ENCODE measurements at regions not wholly inside any gene's neighbourhood (a gene's known extent, or its start where the extent isn't known, plus 50 kb on each side); places are given as distances from the start of the nearest gene placed in this dataset.

DNA sequence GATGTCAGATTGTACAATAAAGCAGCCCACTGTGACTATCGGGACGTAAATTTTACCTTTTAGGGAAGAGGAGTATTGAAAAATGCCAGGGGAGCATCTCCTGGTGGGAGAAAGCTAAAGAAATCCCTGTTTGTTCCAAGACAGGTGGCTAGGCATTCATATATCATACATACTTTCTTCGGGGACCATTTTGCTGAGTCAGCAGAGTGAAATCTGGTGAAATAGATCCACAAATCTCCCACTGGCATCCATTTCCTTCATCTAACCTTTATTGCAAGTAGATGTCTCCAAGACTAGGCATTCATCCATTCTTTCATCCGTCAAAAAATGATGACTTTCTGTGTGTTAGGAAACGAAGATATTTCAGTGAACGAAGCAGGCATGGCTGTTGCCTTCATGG lies 107.1 kb downstream of the BMP4 start:
- no peak overlapping the region for H3K4me3 ChIP-seq
- no peak overlapping the region for H2AFZ ChIP-seq
- DNase-seq, result no peak
- intact Hi-C loops (cut with micrococcal nuclease; ENCODE audit: unreplicated experiment), result loop anchor here (5.0 kb wide), 1 partner anchor 132 kb away; no protein-coding TSS in a partner anchor
- no TSS peak for BruUV-seq (replicated peaks)
- no peaks in the 10 kb centered on the region for H3K79me2 ChIP-seq (ENCODE audit: low read depth)
- H3K9me3 ChIP-seq (ENCODE audit: insufficient read depth, low read depth), result no peaks in the 10 kb centered on the region; the same call in 1 of the 2 replicates
- no peaks in the 10 kb centered on the region for H3K9me2 ChIP-seq (ENCODE audit: insufficient read depth)
- H3K4me1 ChIP-seq (replicated peaks; ENCODE audit: insufficient read depth), result peaks cover 42% of the 10 kb centered on the region
- no peaks in the 10 kb centered on the region for H3K36me3 ChIP-seq (ENCODE audit: low read depth)
- peaks cover 30% of the 10 kb centered on the region for H3F3A ChIP-seq (ENCODE audit: insufficient read depth, low read depth)
- no peaks in the 10 kb centered on the region for H4K20me1 ChIP-seq (ENCODE audit: insufficient read depth)
- ChIA-PET POLR2A (ENCODE audit: unreplicated experiment) (no interaction called here), CTCF (no interaction called here)
- TF ChIP-seq, protein P1, sequence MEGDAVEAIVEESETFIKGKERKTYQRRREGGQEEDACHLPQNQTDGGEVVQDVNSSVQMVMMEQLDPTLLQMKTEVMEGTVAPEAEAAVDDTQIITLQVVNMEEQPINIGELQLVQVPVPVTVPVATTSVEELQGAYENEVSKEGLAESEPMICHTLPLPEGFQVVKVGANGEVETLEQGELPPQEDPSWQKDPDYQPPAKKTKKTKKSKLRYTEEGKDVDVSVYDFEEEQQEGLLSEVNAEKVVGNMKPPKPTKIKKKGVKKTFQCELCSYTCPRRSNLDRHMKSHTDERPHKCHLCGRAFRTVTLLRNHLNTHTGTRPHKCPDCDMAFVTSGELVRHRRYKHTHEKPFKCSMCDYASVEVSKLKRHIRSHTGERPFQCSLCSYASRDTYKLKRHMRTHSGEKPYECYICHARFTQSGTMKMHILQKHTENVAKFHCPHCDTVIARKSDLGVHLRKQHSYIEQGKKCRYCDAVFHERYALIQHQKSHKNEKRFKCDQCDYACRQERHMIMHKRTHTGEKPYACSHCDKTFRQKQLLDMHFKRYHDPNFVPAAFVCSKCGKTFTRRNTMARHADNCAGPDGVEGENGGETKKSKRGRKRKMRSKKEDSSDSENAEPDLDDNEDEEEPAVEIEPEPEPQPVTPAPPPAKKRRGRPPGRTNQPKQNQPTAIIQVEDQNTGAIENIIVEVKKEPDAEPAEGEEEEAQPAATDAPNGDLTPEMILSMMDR (conservative IDR thresholded peaks at IDR 0.05), result no peak
- TF ChIP-seq EZH2 (IDR thresholded peaks at IDR 0.05; ENCODE audit: low read depth), result no peak
- H3K4me2 ChIP-seq, result peak overlapping the region; percentile 60; the same call in 1 of the 2 replicates
- H3K27me3 ChIP-seq (ENCODE audit: insufficient read depth, low read depth), result no peaks in the 10 kb centered on the region
- peak overlapping the region; percentile 88 for H3K27ac ChIP-seq

DNA sequence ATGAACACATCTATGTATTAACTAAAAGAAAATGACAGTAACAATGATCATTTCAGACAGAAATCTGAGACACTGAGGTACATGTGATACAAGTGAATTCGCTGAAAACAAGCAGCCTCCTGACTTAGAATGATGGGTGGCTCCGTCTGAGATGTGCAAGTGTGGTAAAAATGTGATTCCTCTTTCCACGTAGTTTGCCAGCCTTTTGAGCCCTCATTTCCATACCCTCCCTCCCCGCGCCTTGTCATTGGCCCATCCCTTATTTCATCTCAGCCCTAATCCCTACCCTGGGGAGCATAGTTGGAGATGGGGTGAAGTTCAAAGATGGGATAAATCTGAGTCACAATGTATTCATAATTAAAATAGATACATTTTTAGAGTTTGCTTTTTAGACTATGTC lies 107.8 kb downstream of the BMP4 start:
- no peak overlapping the region for H3K27ac ChIP-seq
- H3K79me2 ChIP-seq (ENCODE audit: low read depth), result no peaks in the 10 kb centered on the region
- H3F3A ChIP-seq (ENCODE audit: insufficient read depth, low read depth), result peaks cover 30% of the 10 kb centered on the region
- no peaks in the 10 kb centered on the region for H3K36me3 ChIP-seq (ENCODE audit: low read depth)
- BruUV-seq (replicated peaks), result no TSS peak
- no peaks in the 10 kb centered on the region for H3K9me2 ChIP-seq (ENCODE audit: insufficient read depth)
- H2AFZ ChIP-seq, result no peak overlapping the region
- no peak overlapping the region for H3K4me3 ChIP-seq
- CTCF ChIA-PET, result no interaction called here
- peak in 1 of 2 experiments; percentile 20 for DNase-seq
- H4K20me1 ChIP-seq (ENCODE audit: insufficient read depth), result no peaks in the 10 kb centered on the region
- POLR2A ChIA-PET (ENCODE audit: unreplicated experiment), result interaction anchor here (0.5 kb wide), 1 partner anchor 105 kb away, joined by 3 read pairs; no protein-coding TSS in a partner anchor
- H3K4me2 ChIP-seq, result no peak overlapping the region
- TF ChIP-seq, protein P1 (conservative IDR thresholded peaks at IDR 0.05), result no peak
- TF ChIP-seq EZH2 (IDR thresholded peaks at IDR 0.05; ENCODE audit: low read depth), result no peak
- H3K27me3 ChIP-seq (ENCODE audit: insufficient read depth, low read depth), result no peaks in the 10 kb centered on the region
- H3K9me3 ChIP-seq (ENCODE audit: insufficient read depth, low read depth), result no peaks in the 10 kb centered on the region; the same call in 1 of the 2 replicates
- peaks cover 43% of the 10 kb centered on the region for H3K4me1 ChIP-seq (replicated peaks; ENCODE audit: insufficient read depth)
- intact Hi-C loops (cut with micrococcal nuclease; ENCODE audit: unreplicated experiment), result loop anchor here (5.0 kb wide), 1 partner anchor 132 kb away; no protein-coding TSS in a partner anchor

DNA sequence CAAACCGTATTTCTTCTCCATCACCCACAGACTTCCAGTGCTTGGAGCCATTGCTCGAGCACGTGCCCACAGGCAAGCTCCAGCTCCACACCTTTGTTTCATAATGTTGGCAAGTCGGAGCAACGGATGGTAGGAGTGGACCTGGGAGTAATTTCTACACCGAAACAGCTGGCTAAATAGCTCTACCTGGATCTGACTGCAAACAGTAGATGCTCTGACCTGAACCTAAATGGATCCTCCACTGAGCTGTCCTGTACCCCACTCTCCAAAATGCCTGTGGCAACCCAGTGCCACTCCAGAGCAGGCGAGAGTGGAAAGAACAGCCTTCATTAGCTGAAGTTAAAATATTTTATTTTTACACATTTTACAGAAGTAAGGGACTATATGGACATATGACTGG lies 108.7 kb downstream of the BMP4 start:
- Histone ChIP-seq H3F3A (ENCODE audit: insufficient read depth, low read depth) (peaks cover 32% of the 10 kb centered on the region), H3K9me2 (ENCODE audit: insufficient read depth) (no peaks in the 10 kb centered on the region), H3K4me2 (no peak overlapping the region), H3K27ac (no peak overlapping the region), H2AFZ (no peak overlapping the region), H3K9me3 (ENCODE audit: insufficient read depth, low read depth) (peaks cover 4% of the 10 kb centered on the region; the same call in 1 of the 2 replicates), H3K36me3 (ENCODE audit: low read depth) (no peaks in the 10 kb centered on the region), H3K4me3 (no peak overlapping the region), H4K20me1 (ENCODE audit: insufficient read depth) (no peaks in the 10 kb centered on the region), H3K27me3 (ENCODE audit: insufficient read depth, low read depth) (no peaks in the 10 kb centered on the region), H3K79me2 (ENCODE audit: low read depth) (no peaks in the 10 kb centered on the region), H3K4me1 (replicated peaks; ENCODE audit: insufficient read depth) (peaks cover 53% of the 10 kb centered on the region)
- BruUV-seq (replicated peaks), result no TSS peak
- no peak for DNase-seq
- POLR2A ChIA-PET (ENCODE audit: unreplicated experiment), result interaction anchor here (0.5 kb wide), 1 partner anchor 106 kb away, joined by 5 read pairs; no protein-coding TSS in a partner anchor
- CTCF ChIA-PET, result no interaction called here
- intact Hi-C loops (cut with micrococcal nuclease; ENCODE audit: unreplicated experiment), result loop anchor here (5.0 kb wide), 1 partner anchor 131 kb away; no protein-coding TSS in a partner anchor
- TF ChIP-seq EZH2 (IDR thresholded peaks at IDR 0.05; ENCODE audit: low read depth), result no peak
- TF ChIP-seq, protein P1 (conservative IDR thresholded peaks at IDR 0.05), result no peak
